ENCODE measurements at regions not wholly inside any gene's neighbourhood (a gene's known extent, or its start where the extent isn't known, plus 50 kb on each side); places are given as distances from the start of the nearest gene placed in this dataset.
"Not testable (repeated sequence)": the region's sequence is repeated elsewhere in the genome, so short reads cannot be mapped to it uniquely, and the experiment has no call there.

- no peak for DNase-seq
Observed at GRCh38 chr7:36040679-36041078, 112.4 kb upstream of the EEPD1 start.

DNA sequence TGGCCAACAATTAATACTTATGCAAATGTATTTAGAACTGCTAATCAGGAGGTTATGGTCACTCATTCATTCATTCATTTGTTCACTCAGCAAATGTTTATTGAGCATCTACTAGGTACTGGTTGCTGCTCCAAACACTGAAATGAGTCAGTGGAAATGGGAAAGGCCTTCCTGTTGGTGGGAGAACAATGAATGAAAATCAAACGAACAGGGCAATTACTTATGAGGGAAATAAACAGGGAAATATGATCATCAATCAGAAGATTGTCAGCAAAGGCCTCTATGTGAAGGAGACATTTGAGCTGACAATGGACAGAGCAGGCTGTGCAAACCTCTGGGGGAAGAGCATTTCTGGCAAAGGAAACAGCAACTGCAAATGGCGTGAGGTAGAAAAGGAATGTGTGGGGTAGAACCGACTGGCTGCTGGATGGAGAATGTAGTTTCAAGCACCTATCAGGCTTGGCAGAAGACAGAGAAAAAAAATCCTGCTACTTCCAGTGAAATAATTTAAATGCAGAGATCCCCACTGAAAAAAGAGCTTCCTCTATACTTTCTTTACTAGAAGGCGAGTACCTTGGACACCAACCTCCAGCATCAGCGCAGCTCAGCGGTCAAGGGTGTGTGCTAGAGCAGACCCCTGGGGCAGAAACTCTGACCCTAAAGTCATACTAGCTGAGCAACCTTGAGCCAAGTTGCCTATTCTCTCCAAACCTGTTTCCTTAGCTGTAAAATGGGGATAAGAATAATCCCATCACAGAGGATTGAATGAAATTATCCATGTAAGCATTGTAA, 108.8 kb upstream of the EEPD1 start:
- DNase-seq, result no peak

GRCh38 chr7:36045326-36045725, 107.7 kb upstream of the EEPD1 start:
- DNase-seq, result no peak

DNA sequence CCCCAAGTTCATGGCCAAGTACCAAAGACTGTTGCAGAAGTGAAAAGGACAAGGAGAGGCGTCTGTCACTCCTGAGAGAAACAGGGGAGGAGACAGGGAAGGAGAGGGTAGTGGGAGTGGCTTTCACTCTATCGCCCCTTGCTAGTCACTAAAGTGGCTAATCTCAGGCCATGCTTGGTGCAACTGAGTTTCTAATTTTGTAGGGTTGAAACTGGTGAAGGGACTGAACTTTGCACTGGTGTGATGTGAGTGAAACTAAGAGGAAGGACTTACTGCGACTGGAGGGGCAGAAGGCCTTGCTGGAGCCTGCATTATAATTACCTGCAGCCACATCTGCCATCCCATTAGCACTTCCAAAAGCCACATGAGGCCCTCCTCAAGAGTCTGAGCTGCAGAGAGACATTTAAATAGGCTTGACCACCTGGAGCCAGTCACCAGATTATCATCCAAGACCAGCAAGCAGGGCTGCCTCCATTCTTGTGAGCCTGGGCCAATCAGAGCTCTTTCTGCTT, 107.2 kb upstream of the EEPD1 start:
- no peak for DNase-seq

DNA sequence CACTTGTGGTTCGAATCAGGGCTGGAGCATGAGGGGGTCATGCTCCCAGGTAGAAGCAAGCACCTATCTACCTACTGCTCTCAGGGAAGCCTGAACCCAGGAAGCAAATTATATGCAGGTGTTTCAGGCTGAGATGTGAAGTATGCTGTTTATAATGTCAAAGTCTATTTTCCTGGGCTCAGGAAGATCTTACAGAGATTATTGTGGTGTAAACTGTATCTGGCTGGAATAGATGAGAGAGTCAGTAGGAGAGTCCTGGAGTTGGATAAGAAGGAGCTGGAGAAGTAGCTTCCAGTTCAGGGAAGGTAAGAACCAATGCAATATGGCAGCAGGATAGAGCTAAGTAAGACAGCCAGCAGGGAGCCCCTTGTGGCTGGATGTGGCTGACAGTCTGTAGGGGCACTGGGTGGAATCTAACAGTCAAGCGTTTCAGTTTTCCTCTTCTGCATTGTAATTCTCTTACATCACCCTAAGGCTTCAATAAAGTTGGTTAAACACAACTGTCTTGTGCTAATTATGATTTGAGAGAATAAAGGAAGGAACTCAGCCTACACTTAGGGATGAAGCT, 105.9 kb upstream of the EEPD1 start:
- DNase-seq, result no peak

DNA sequence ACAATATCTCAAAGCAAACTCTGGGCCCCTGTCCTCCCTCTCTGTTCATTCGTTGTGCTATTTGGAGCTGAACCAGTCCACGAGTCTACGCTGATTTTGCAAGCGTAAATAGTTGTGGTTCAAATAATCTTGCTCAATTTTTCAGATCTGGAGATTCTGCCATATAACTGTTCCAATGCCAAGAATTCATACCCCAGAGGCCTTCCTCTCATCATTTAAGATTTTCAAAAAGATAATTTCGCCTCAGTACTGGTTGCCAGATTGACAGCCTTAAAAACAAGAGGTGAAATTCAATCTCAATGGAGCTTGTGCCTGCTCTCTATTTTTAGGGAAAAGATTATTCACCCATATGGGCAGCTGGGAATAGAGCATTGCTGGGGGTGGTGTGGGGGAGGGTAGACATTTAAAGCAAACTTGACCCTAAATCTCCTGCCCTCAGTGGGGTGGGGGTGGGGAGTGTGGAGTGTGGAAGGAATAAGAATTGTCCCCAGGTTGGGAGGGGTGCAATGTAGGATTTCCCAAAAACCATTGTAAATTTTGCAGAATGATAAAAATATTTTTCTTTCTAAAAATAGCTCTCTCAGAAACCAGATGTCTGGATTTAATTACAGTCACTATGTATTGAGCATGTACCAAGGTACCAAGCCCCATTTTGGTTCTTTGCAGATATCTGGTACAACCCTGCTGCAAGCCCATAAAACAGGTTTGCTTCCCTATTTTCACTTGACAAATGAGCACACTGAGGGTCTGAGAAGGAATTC, 104.7 kb upstream of the EEPD1 start:
- DNase-seq, result no peak

GRCh38 chr7:36048902-36049240, 104.2 kb upstream of the EEPD1 start:
- DNase-seq, result no peak

DNA sequence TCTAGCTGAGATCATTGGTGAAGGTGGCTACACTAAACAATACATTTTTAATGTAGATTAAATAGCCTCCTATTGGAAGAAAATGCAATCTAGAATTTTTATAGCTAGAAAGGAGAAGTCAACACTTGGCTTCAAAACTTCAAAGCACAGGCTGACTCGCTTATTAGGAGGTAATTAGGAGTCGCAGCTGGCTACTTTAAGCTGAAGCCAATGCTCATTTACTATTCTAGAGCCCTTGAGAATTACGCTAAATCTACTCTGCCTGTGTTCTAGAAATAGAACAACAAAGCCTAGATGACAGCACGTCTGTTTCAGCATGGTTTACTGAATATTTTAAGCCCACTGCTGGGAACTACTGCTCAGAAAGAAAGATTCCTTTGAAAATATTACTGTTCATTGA, 101.6 kb upstream of the EEPD1 start:
- DNase-seq, result no peak

DNA sequence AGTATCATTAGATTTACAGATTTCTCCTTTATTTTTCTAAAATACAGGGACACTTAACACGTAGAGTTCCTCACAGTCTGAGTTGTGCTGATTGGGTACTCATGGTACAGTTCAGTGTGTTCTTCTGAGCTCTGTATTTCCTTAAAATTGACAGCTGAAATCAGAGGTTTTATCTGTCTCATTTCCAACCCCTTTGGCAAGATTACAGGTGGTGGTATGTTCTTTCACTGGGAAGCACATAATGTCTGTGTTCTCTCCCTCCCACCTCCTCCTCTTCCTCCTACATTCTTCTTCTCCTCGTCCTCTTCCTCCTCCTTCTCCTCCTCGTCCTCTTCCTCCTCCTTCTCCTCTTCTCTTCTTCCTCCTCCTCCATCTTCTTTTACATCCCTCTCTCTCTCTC, 99.5 kb upstream of the EEPD1 start:
- no peak for DNase-seq

DNA sequence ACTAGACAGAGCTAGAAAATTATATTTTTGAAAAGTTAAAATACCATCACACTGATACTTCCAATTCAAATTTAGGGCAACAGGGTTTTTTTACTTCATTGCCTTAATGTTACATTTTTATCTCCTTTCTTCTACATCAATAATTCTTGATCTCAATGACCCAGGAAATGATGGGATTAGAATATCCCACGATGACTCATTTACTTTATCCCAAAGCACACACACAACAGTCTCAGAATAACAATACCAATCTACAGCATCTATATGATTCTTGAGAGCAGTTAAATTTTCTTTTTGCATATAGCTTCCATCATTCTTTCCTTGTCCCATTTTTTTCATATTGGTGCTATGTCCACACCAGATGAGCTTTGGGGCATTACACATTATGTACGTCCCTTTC, 98.4 kb upstream of the EEPD1 start:
- DNase-seq, result no peak

DNA sequence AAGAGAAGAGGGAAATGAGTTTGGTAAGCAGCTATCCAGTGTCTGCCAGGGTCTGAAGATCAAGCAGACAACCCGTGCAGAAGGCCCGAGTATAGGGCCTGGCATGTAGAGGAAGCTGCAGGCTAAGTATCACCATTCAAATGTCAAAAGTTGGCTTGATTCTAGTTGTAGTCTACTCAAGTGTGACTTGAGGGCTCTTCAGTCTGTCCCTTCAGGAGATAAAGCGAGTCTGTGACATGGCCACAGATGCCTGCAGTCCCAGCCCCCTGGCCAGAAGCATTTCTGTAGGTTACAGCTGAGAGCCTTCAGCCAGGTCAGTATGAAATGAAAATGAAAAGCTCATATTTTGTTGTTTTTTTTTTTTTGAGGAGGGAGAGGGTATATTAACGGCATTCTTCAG, 97.8 kb upstream of the EEPD1 start:
- no peak for DNase-seq

- no peak for DNase-seq
Observed at GRCh38 chr7:36057323-36057722, 95.7 kb upstream of the EEPD1 start.

DNA sequence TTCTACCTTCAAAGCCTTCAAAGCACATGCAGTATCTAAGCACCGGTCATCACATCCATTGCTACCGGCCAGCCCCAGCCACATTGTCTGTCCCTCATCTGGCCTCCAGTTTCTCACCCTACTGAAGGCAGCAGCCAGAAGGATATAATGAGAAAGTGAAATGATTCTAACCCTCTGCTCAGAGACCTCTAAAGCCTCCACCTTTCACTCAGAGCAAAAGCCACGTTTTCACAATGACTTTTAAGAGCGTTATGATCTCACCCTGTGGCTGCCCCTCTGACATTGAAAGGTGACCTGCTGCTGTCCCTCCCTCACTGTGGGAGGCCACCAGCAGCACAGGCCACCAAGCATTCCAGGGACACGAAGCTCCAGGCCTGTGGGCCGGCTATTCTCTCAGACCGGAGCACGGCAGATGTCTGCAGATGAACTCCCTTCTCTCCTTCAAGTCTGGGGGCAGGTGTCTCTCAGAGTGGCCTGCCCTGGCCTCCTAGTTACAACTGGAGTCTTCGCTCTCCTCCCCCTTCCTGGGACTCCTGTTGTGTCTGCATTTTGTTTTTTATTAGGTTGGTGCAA, 94.9 kb upstream of the EEPD1 start:
- DNase-seq, result no peak

DNA sequence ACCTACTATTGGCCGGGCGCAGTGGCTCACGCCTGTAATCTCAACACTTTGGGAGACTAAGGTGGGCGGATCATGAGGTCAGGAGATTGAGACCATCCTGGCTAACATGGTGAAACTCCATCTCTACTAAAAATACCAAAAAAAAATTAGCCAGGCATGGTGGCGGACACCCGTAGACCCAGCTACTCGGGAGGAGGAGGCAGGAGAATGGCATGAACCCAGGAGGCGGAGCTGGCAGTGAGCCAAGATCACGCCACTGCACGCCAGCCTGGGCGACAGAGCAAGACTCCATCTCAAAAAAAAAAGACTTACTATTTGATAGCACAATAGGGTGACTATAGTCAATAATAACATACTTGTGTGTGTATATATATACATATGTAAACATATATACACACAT, 92.7 kb upstream of the EEPD1 start:
- DNase-seq, result not testable (repeated sequence)

- DNase-seq, result no peak
Observed at GRCh38 chr7:36062154-36062815, 90.8 kb upstream of the EEPD1 start.

DNA sequence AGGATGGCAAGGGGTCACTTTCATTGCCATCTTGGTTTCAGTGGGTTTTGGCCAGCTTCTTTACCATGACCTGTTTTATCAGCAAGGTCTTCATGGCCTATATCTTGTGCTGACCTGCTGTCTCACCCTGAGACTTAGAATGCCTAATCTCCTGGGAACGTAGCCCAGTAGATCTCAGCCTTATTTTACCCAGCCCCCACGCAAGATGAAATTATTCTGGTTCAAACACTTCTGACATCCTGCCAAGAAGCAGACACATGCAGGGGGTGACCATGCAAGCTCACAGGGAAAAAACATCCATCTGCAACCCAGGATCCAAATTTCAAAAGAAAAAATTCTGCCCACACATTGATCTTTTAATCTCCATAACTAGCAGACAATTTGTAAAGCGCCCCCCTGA, 88.4 kb upstream of the EEPD1 start:
- DNase-seq, result no peak

DNA sequence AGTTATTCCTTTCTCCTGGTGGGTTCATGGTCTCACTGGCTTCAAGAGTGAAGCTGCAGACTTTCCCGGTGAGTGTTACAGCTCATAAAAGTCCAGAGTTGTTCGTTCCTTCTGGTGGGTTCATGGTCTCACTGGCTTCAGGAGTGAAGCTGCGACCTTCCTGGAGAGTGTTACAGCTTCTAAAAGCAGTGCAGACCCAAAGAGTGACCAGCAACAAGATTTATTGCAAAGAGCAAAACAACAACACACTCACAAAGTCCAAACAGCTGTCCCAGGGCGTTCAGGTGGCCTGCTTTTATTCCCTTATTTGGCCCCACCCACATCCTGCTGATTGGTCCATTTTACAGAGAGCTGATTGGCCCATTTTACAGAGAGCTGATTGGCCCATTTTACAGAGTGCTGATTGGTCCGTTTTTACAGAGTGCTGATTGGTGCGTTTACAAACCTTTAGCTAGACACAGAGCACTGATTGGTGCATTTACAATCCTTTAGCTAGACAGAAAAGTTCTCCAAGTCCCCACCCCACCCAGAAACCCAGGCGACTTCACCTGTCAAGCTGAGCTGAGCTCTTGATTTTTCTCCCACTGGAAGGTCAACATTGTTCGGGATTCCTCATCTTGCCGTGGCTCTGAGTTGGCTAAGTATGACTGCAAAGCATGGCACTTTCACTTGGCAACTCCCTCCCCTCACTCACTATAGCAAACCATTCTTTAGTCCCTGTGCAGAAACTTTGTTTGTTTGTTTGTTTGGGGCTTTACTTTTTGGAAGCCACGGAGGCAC, 87.3 kb upstream of the EEPD1 start:
- DNase-seq, result not testable (repeated sequence)

GRCh38 chr7:36066343-36066664, 86.8 kb upstream of the EEPD1 start:
- DNase-seq, result no peak

- DNase-seq, result no peak
Observed at GRCh38 chr7:36070230-36070629, 82.8 kb upstream of the EEPD1 start.

DNA sequence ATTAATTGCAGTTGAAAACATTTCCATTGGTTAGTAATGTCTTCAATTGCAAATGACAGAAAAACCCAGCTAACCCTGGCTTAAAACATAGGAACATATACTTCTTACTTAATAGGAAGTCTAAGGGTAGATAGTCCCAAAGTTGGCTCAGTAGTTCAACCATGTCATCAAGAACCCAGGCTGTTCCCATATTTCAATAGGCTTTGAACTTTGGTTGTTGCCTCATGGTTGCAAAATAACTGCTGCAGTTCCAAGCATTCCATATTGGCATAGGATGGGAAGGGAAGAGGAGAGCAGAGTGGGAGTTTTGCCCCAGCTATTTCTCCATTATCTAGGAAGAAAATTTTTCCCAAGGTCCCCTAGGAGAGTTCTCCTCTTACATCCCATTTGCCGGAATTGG, 81.4 kb upstream of the EEPD1 start:
- DNase-seq, result no peak

DNA sequence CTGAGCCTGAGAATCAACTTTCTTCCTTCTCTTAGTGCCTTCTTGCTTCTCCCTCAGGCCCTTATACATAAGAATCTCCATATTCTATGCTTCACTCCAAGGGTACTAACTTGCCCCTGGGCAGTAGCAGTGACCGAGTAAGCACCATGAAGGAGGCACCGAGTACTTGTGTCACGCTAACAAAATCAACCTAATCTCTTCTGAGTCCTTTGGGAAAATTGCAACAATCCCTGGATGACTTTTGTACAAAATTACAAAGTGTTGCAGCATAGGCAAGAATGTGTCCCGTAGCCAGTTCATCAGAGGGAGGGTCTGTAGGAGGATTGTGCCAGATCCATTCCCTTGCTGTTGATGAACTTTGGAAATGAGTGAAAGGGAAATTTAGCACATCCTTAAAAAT, 80.4 kb upstream of the EEPD1 start:
- DNase-seq, result no peak

DNA sequence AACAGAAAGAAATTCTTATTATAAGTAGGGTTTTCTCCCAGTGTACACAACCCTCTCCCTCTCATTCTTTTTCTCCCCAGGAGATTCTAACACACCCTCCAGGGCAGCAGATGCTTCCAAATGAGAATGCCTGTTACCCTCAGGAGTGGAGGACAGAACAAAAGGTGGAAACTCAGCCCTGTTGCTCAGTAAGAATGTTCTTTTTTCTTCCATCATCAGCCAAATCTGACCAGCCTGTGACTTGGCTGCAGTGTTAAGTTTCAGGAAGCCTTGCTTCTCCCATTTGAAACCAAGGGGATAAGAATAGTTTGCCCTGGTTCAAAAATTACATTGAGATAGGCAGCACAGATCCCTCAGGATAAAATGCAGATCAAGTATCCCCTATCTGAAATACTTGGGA, 77.5 kb upstream of the EEPD1 start:
- no peak for DNase-seq

Measured in central memory CD4-positive, alpha-beta T cell (primary cell).